ENCODE measurements at regions not wholly inside any gene's neighbourhood (a gene's known extent, or its start where the extent isn't known, plus 50 kb on each side); places are given as distances from the start of the nearest gene placed in this dataset.

- DNase-seq = no peak
- no peaks in the 10 kb centered on the region for H3K9me3 ChIP-seq (replicated peaks)
- H3K36me3 ChIP-seq = no peaks in the 10 kb centered on the region
- H3K4me3 ChIP-seq = no peak overlapping the region
- H3K27me3 ChIP-seq (ENCODE audit: low read depth) = no peaks in the 10 kb centered on the region
- no peak overlapping the region for H3K27ac ChIP-seq (replicated peaks)
- no peak for TF ChIP-seq CTCF (IDR thresholded peaks at IDR 0.05; ENCODE audit: borderline replicate concordance)
- intact Hi-C loops (cut with micrococcal nuclease) = no loop called here
- peaks cover 15% of the 10 kb centered on the region for H3K4me1 ChIP-seq
These were observed 104.9 kb downstream of the DUSP10 start for GRCh38 chr1:221636967-221637366.

- Histone ChIP-seq H3K4me1 (peaks cover 15% of the 10 kb centered on the region), H3K27ac (replicated peaks) (no peak overlapping the region), H3K27me3 (ENCODE audit: low read depth) (no peaks in the 10 kb centered on the region), H3K4me3 (no peak overlapping the region), H3K9me3 (replicated peaks) (no peaks in the 10 kb centered on the region), H3K36me3 (no peaks in the 10 kb centered on the region)
- TF ChIP-seq CTCF (IDR thresholded peaks at IDR 0.05; ENCODE audit: borderline replicate concordance) = peak; percentile 41
- intact Hi-C loops (cut with micrococcal nuclease) = no loop called here
- peak; percentile 14 for DNase-seq
These were observed 104.2 kb downstream of the DUSP10 start for GRCh38 chr1:221637641-221638041.

- intact Hi-C loops (cut with micrococcal nuclease) = no loop called here
- H3K27ac ChIP-seq (replicated peaks) = no peak overlapping the region
- no peak for TF ChIP-seq CTCF (IDR thresholded peaks at IDR 0.05; ENCODE audit: borderline replicate concordance)
- peaks cover 15% of the 10 kb centered on the region for H3K4me1 ChIP-seq
- H3K9me3 ChIP-seq (replicated peaks) = no peaks in the 10 kb centered on the region
- DNase-seq = no peak
- no peaks in the 10 kb centered on the region for H3K27me3 ChIP-seq (ENCODE audit: low read depth)
- no peaks in the 10 kb centered on the region for H3K36me3 ChIP-seq
- H3K4me3 ChIP-seq = no peak overlapping the region
These were observed 103.3 kb downstream of the DUSP10 start for GRCh38 chr1:221638595-221638994.

- Histone ChIP-seq H3K4me1 (peaks cover 13% of the 10 kb centered on the region), H3K4me3 (no peak overlapping the region), H3K9me3 (replicated peaks) (no peaks in the 10 kb centered on the region), H3K27me3 (ENCODE audit: low read depth) (no peaks in the 10 kb centered on the region), H3K36me3 (no peaks in the 10 kb centered on the region), H3K27ac (replicated peaks) (no peak overlapping the region)
- DNase-seq = no peak
- intact Hi-C loops (cut with micrococcal nuclease) = no loop called here
- TF ChIP-seq CTCF (IDR thresholded peaks at IDR 0.05; ENCODE audit: borderline replicate concordance) = no peak
These were observed 100.1 kb downstream of the DUSP10 start for GRCh38 chr1:221641811-221642210.

GRCh38 chr1:221643404-221644144 is 98.3 kb downstream of the DUSP10 start:
- Histone ChIP-seq H3K9me3 (replicated peaks) (no peaks in the 10 kb centered on the region), H3K4me1 (no peaks in the 10 kb centered on the region), H3K4me3 (no peak overlapping the region), H3K27ac (replicated peaks) (no peak overlapping the region), H3K27me3 (ENCODE audit: low read depth) (no peaks in the 10 kb centered on the region), H3K36me3 (no peaks in the 10 kb centered on the region)
- intact Hi-C loops (cut with micrococcal nuclease) = no loop called here
- no peak for DNase-seq
- TF ChIP-seq CTCF (IDR thresholded peaks at IDR 0.05; ENCODE audit: borderline replicate concordance) = no peak
